MM.1S (cell line): ENCODE measurements at regions not wholly inside any gene's neighbourhood (a gene's known extent, or its start where the extent isn't known, plus 50 kb on each side); places are given as distances from the start of the nearest gene placed in this dataset.

ENCODE experiments used
- EZH2 ChIP-seq: fragments of 300-600 bp; sonication (generic); optimal IDR thresholded peaks from 2 replicates; pipeline ENCODE3; 2017; ENCODE audit warnings: low read depth, mild to moderate bottlenecking, antibody characterized with exemption, low read length, mixed read lengths
- TF ChIP-seq, protein P1 (sequence below): fragments of 300-600 bp; sonication (generic); IDR thresholded peaks from 2 replicates; pipeline ENCODE4 v1.5.1; 2016; ENCODE audit warnings: antibody characterized with exemption, low read length, mixed read lengths

DNA sequence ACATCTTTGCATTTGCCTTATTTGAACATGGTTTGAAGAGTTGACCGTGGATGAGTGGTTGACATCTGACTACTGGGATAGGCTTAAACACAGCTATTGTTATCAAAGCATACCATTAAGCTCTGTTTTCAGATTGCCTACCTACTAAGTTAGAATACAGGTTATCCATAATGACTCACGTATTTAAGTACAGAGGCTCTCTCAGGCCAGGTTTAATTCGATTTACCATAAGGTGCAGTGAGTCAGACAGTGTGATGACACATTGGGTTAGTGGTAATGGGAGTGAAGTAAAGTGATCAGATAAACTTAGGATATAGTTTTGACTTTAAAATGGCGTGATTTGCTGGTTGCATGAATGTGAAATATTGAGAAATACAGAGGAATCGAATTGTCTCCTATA, 732.0 kb upstream of the CTNND2 start:
- TF ChIP-seq, protein P1, sequence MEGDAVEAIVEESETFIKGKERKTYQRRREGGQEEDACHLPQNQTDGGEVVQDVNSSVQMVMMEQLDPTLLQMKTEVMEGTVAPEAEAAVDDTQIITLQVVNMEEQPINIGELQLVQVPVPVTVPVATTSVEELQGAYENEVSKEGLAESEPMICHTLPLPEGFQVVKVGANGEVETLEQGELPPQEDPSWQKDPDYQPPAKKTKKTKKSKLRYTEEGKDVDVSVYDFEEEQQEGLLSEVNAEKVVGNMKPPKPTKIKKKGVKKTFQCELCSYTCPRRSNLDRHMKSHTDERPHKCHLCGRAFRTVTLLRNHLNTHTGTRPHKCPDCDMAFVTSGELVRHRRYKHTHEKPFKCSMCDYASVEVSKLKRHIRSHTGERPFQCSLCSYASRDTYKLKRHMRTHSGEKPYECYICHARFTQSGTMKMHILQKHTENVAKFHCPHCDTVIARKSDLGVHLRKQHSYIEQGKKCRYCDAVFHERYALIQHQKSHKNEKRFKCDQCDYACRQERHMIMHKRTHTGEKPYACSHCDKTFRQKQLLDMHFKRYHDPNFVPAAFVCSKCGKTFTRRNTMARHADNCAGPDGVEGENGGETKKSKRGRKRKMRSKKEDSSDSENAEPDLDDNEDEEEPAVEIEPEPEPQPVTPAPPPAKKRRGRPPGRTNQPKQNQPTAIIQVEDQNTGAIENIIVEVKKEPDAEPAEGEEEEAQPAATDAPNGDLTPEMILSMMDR, result no peak
- no peak for TF ChIP-seq EZH2
